Uterus (tissue), 3 donors: ENCODE measurements at regions not wholly inside any gene's neighbourhood (a gene's known extent, or its start where the extent isn't known, plus 50 kb on each side); places are given as distances from the start of the nearest gene placed in this dataset.

Source experiments
- DNase-seq, 2 donors: peaks; one replicate each; pipeline ENCODE4 v3.0.0-alpha.2; 2019 to 2020
- H3K27ac ChIP-seq, 2 donors: fragments of 200-600 bp; sonication (generic); 1 replicate in 1 of 2; 2 replicates in 1 of 2; pipeline ENCODE4 v1.5.1; 2016 to 2018
- H3K27me3 ChIP-seq, 2 donors: fragments of 200-600 bp; sonication (generic); one replicate each; pipeline ENCODE4 v1.5.1; 2018 to 2019; ENCODE audit warnings: control low read depth in 1 of 2
- H3K36me3 ChIP-seq, 2 donors: fragments of 200-600 bp; sonication (generic); one replicate each; pipeline ENCODE4 v1.5.1; 2019; ENCODE audit warnings: control low read depth in 1 of 2
- H3K4me1 ChIP-seq, 2 donors: fragments of 200-600 bp; sonication (generic); one replicate each; pipeline ENCODE4 v1.5.1; 2018 to 2019; ENCODE audit warnings: control low read depth in 1 of 2
- H3K4me3 ChIP-seq, 2 donors: fragments of 200-600 bp; sonication (generic); 1 replicate in 1 of 2; 2 replicates in 1 of 2; pipeline ENCODE4 v1.5.1; 2018 to 2019; ENCODE audit warnings: mild to moderate bottlenecking in 1 of 2
- H3K9me3 ChIP-seq, 2 donors: fragments of 200-600 bp; sonication (generic); one replicate each; pipeline ENCODE4 v1.5.1; 2019; ENCODE audit warnings: control low read depth in 1 of 2
- CTCF ChIP-seq, 4 experiments: fragments of 200-600 bp in 2 of 4; fragments of 450-650 bp in 2 of 4; sonication (generic) in 2 of 4; IDR thresholded peaks; one replicate each; pipeline ENCODE4 v1.5.1; 2016 to 2019; ENCODE audit warnings: antibody characterized with exemption in 4 of 4, mild to moderate bottlenecking in 2 of 4, moderate library complexity in 1 of 4
- POLR2A ChIP-seq, 2 donors: fragments of 450-650 bp; IDR thresholded peaks; one replicate each; pipeline ENCODE4 v1.6.1; 2016; ENCODE audit warnings: antibody characterized with exemption in 2 of 2, mild to moderate bottlenecking in 1 of 2, moderate library complexity in 1 of 2
- intact Hi-C: fragments of 100-400 bp; cut with DNase I; formaldehyde crosslinking; loops from one replicate; pipeline ENCODE4 v1.15.1; 2023; ENCODE audit warnings: low total_unique reads
- donor health status: DM: yes; HTN: yes; CAD: no.

GRCh38 chr12:42944516-42944915 is 355.0 kb upstream of the PRICKLE1 start:
- H3K4me1 ChIP-seq = no peaks in the 10 kb centered on the region
- no peaks in the 10 kb centered on the region for H3K27me3 ChIP-seq
- intact Hi-C loops = no loop called here

GRCh38 chr12:42936991-42937390 is 347.4 kb upstream of the PRICKLE1 start:
- intact Hi-C loops = no loop called here
- no peaks in the 10 kb centered on the region for H3K9me3 ChIP-seq
- H3K27ac ChIP-seq = no peak overlapping the region
- no peaks in the 10 kb centered on the region for H3K4me1 ChIP-seq
- no peak for TF ChIP-seq POLR2A (IDR thresholded peaks at IDR 0.05)
- TF ChIP-seq CTCF (IDR thresholded peaks at IDR 0.05) = no peak
- no peak overlapping the region for H3K4me3 ChIP-seq
- no peaks in the 10 kb centered on the region for H3K27me3 ChIP-seq
- no peaks in the 10 kb centered on the region for H3K36me3 ChIP-seq
- no peak for DNase-seq

More at GRCh38 chr12:42944516-42944915, 355.0 kb upstream of the PRICKLE1 start:
- Histone ChIP-seq H3K36me3 (no peaks in the 10 kb centered on the region), H3K27ac (no peak overlapping the region), H3K9me3 (no peaks in the 10 kb centered on the region), H3K4me3 (no peak overlapping the region)
- TF ChIP-seq POLR2A (IDR thresholded peaks at IDR 0.05) = no peak
- no peak for TF ChIP-seq CTCF (IDR thresholded peaks at IDR 0.05)
- DNase-seq = no peak

- Histone ChIP-seq H3K27me3 (no peaks in the 10 kb centered on the region), H3K36me3 (no peaks in the 10 kb centered on the region), H3K4me1 (no peaks in the 10 kb centered on the region), H3K27ac (no peak overlapping the region), H3K4me3 (no peak overlapping the region), H3K9me3 (no peaks in the 10 kb centered on the region)
- intact Hi-C loops = no loop called here
- TF ChIP-seq CTCF (IDR thresholded peaks at IDR 0.05) (no peak), POLR2A (IDR thresholded peaks at IDR 0.05) (no peak)
- no peak for DNase-seq
These were observed 346.7 kb upstream of the PRICKLE1 start for GRCh38 chr12:42936260-42936659.

- Histone ChIP-seq H3K4me3 (no peak overlapping the region), H3K27ac (no peak overlapping the region), H3K4me1 (no peaks in the 10 kb centered on the region), H3K36me3 (no peaks in the 10 kb centered on the region), H3K27me3 (no peaks in the 10 kb centered on the region), H3K9me3 (no peaks in the 10 kb centered on the region)
- DNase-seq = no peak
- intact Hi-C loops = no loop called here
- TF ChIP-seq CTCF (IDR thresholded peaks at IDR 0.05) (no peak), POLR2A (IDR thresholded peaks at IDR 0.05) (no peak)
These were observed 346.2 kb upstream of the PRICKLE1 start for GRCh38 chr12:42935756-42936155.

GRCh38 chr12:42935090-42935489 is 345.5 kb upstream of the PRICKLE1 start:
- no peak for DNase-seq
- Histone ChIP-seq H3K27me3 (no peaks in the 10 kb centered on the region), H3K4me1 (no peaks in the 10 kb centered on the region), H3K9me3 (no peaks in the 10 kb centered on the region), H3K27ac (no peak overlapping the region), H3K4me3 (no peak overlapping the region), H3K36me3 (no peaks in the 10 kb centered on the region)
- intact Hi-C loops = no loop called here
- TF ChIP-seq CTCF (IDR thresholded peaks at IDR 0.05) = no peak
- no peak for TF ChIP-seq POLR2A (IDR thresholded peaks at IDR 0.05)
